ENCODE measurements at regions not wholly inside any gene's neighbourhood (a gene's known extent, or its start where the extent isn't known, plus 50 kb on each side); places are given as distances from the start of the nearest gene placed in this dataset.

- no peak for TF ChIP-seq EZH2phosphoT487 (IDR thresholded peaks at IDR 0.05; ENCODE audit: insufficient read depth, low read depth)
- no peak for TF ChIP-seq EZH2 (IDR thresholded peaks at IDR 0.05; ENCODE audit: insufficient read depth, poor library complexity, severe bottlenecking)
Observed at GRCh38 chr9:11144746-11145145, 531.9 kb upstream of the PTPRD start.

All from GM23248 (cell line).